H1 (cell line): ENCODE measurements at regions not wholly inside any gene's neighbourhood (a gene's known extent, or its start where the extent isn't known, plus 50 kb on each side); places are given as distances from the start of the nearest gene placed in this dataset.

ENCODE experiments used
- CTCF ChIA-PET: fragments of 300-600 bp; sonication (Branson Sonifier 250); formaldehyde crosslinking; loops from one replicate; lab custom pipeline; 2021; ENCODE audit not compliant: partially characterized antibody; lab: Charles Lee
- POLR2A ChIA-PET: fragments of 300-600 bp; sonication (Branson Sonifier 250); formaldehyde crosslinking; loops from one replicate; lab custom pipeline; 2021; ENCODE audit warnings: inconsistent platforms; ENCODE audit not compliant: partially characterized antibody; lab: Charles Lee
- DNase-seq, 2 experiments: peaks; one replicate each; pipeline versions ENCODE4 v3.0.0 to v3.0.0-alpha.2; 2010 to 2022; ENCODE audit warnings: low spot score in 2 of 2, low read depth in 1 of 2, mixed read lengths in 1 of 2
- FAIRE-seq: peaks from 2 replicates; lab custom pipeline; 2011; peaks lifted over from hg19 to GRCh38; lab: Jason Lieb, UNC
- H2AFZ ChIP-seq: 2 replicates; pipeline ENCODE4 v1.8.1; 2012; ENCODE audit warnings: low read length, inconsistent platforms
- H2AK5ac ChIP-seq: 2 replicates; pipeline ENCODE4 v1.6.1; 2013; ENCODE audit warnings: low read depth, low read length
- H2BK120ac ChIP-seq: replicated peaks from 2 replicates; pipeline ENCODE3; 2013; ENCODE audit warnings: low read depth, low read length, inconsistent platforms
- H2BK12ac ChIP-seq: 2 replicates; pipeline ENCODE4 v1.6.1; 2013; ENCODE audit warnings: low read depth, low read length
- H2BK15ac ChIP-seq: 2 replicates; pipeline ENCODE4 v1.6.1; 2013; ENCODE audit warnings: low read length
- H2BK20ac ChIP-seq: 2 replicates; pipeline ENCODE4 v1.6.1; 2013; ENCODE audit warnings: low read length
- H2BK5ac ChIP-seq: 2 replicates; pipeline ENCODE4 v1.6.1; 2013; ENCODE audit warnings: low read depth, low read length
- H3K14ac ChIP-seq: 2 replicates; pipeline ENCODE4 v1.6.1; 2013; ENCODE audit warnings: inconsistent platforms; ENCODE audit not compliant: insufficient read length
- H3K18ac ChIP-seq: 2 replicates; pipeline ENCODE4 v1.6.1; 2013; ENCODE audit warnings: low read length; ENCODE audit errors: extremely low read depth
- H3K23ac ChIP-seq: 2 replicates; pipeline ENCODE4 v1.6.1; 2013; ENCODE audit warnings: inconsistent platforms; ENCODE audit not compliant: insufficient read length
- H3K23me2 ChIP-seq: 2 replicates; pipeline ENCODE4 v1.6.1; 2013; ENCODE audit warnings: low read depth, low read length
- H3K27ac ChIP-seq: 2 replicates; pipeline ENCODE4 v1.6.1; 2011; ENCODE audit warnings: low read depth, low read length, inconsistent platforms
- H3K27me3 ChIP-seq, 4 experiments: replicated peaks in 1 of 4; 1 replicate in 1 of 4; 2 replicates in 3 of 4; pipeline versions ENCODE4 v1.6.1 to v1.8.1; 2011 to 2013; ENCODE audit warnings: low read length in 3 of 4, mild to moderate bottlenecking in 3 of 4, inconsistent platforms in 2 of 4, mixed read lengths in 2 of 4, moderate library complexity in 1 of 4; ENCODE audit not compliant: control insufficient read depth in 3 of 4, insufficient read depth in 3 of 4; ENCODE audit errors: extremely low read depth in 1 of 4
- H3K36me3 ChIP-seq, 4 experiments: 2 replicates each; pipeline versions ENCODE4 v1.6.1 to v1.8.1; 2011 to 2013; ENCODE audit warnings: mild to moderate bottlenecking in 4 of 4, low read length in 3 of 4, moderate library complexity in 2 of 4, control low read depth in 1 of 4, inconsistent platforms in 1 of 4; ENCODE audit not compliant: insufficient read depth in 4 of 4, control insufficient read depth in 2 of 4
- H3K4ac ChIP-seq: replicated peaks from 2 replicates; pipeline ENCODE3; 2013; ENCODE audit warnings: low read length, low read depth, mixed read lengths, inconsistent platforms; ENCODE audit not compliant: insufficient read length
- H3K4me1 ChIP-seq, 4 experiments: replicated peaks in 1 of 4; 1 replicate in 1 of 4; 2 replicates in 3 of 4; pipeline versions ENCODE4 v1.6.1 to v1.8.1; 2011 to 2013; ENCODE audit warnings: low read length in 3 of 4, inconsistent platforms in 2 of 4, mixed read lengths in 1 of 4; ENCODE audit not compliant: insufficient read depth in 4 of 4, control insufficient read depth in 3 of 4
- H3K4me2 ChIP-seq, 2 experiments: 2 replicates each; pipeline versions ENCODE4 v1.6.1 to v1.8.1; 2011 to 2013; ENCODE audit warnings: low read depth in 2 of 2, low read length in 2 of 2, control low read depth in 1 of 2, inconsistent platforms in 1 of 2, mild to moderate bottlenecking in 1 of 2; ENCODE audit not compliant: insufficient read depth in 1 of 2
- H3K4me3 ChIP-seq, 4 experiments: fragments of 200-600, 300-600 bp in 1 of 4; sonication (generic), shearing (Covaris generic), sonication (Bioruptor Twin) in 1 of 4; 2 replicates each; pipeline versions ENCODE4 v1.5.1 to v1.8.1; 2011 to 2016; ENCODE audit warnings: low read length in 4 of 4, low read depth in 3 of 4, control low read depth in 2 of 4, inconsistent platforms in 2 of 4, mild to moderate bottlenecking in 2 of 4, mixed read lengths in 1 of 4, moderate library complexity in 1 of 4; ENCODE audit not compliant: insufficient read depth in 2 of 4; ENCODE audit errors: extremely low read depth in 1 of 4
- H3K56ac ChIP-seq: replicated peaks from 2 replicates; pipeline ENCODE3; 2013; ENCODE audit warnings: low read depth, mild to moderate bottlenecking, mixed read lengths, low read length, inconsistent platforms; ENCODE audit not compliant: insufficient read length
- H3K79me1 ChIP-seq: 2 replicates; pipeline ENCODE4 v1.6.1; 2013; ENCODE audit warnings: low read depth, low read length, control low read depth
- H3K79me2 ChIP-seq, 2 experiments: 2 replicates each; pipeline versions ENCODE4 v1.6.1 to v1.8.1; 2012 to 2013; ENCODE audit warnings: low read length in 2 of 2, mild to moderate bottlenecking in 2 of 2, inconsistent platforms in 1 of 2; ENCODE audit not compliant: insufficient read depth in 2 of 2, control insufficient read depth in 1 of 2
- H3K9ac ChIP-seq, 4 experiments: replicated peaks in 1 of 4; 1 replicate in 1 of 4; 2 replicates in 3 of 4; pipeline versions ENCODE4 v1.6.1 to v1.8.1; 2011 to 2013; ENCODE audit warnings: low read depth in 3 of 4, low read length in 3 of 4, control low read depth in 2 of 4, mild to moderate bottlenecking in 2 of 4, moderate library complexity in 2 of 4, inconsistent platforms in 1 of 4; ENCODE audit errors: extremely low read depth in 1 of 4
- H3K9me3 ChIP-seq, 2 experiments: 2 replicates each; pipeline versions ENCODE4 v1.6.1 to v1.8.1; 2012 to 2013; ENCODE audit warnings: mild to moderate bottlenecking in 2 of 2, moderate library complexity in 2 of 2, control low read depth in 1 of 2, inconsistent platforms in 1 of 2, low read depth in 1 of 2, low read length in 1 of 2, mixed read lengths in 1 of 2; ENCODE audit not compliant: insufficient read depth in 2 of 2
- H4K20me1 ChIP-seq, 2 experiments: replicated peaks in 1 of 2; 2 replicates each; pipeline versions ENCODE3 to v1.8.1; 2011 to 2013; ENCODE audit warnings: inconsistent platforms in 2 of 2, low read length in 2 of 2, mild to moderate bottlenecking in 1 of 2; ENCODE audit not compliant: insufficient read depth in 2 of 2, control insufficient read depth in 1 of 2
- H4K5ac ChIP-seq: 2 replicates; pipeline ENCODE4 v1.6.1; 2013; ENCODE audit warnings: low read length, low read depth, mixed read lengths, inconsistent platforms; ENCODE audit not compliant: insufficient read length
- H4K8ac ChIP-seq: 2 replicates; pipeline ENCODE4 v1.8.0; 2013; ENCODE audit warnings: mild to moderate bottlenecking, moderate library complexity, low read length, inconsistent platforms; ENCODE audit not compliant: insufficient read depth; ENCODE audit errors: extremely low read depth
- H4K91ac ChIP-seq: replicated peaks from 2 replicates; pipeline ENCODE3; 2013; ENCODE audit warnings: low read length, mixed read lengths, inconsistent platforms; ENCODE audit not compliant: insufficient read length
- ASH2L ChIP-seq: fragments of 200-600, 300-600 bp; sonication (generic); IDR thresholded peaks from one replicate; pipeline ENCODE4 v1.7.1; 2017; ENCODE audit warnings: low read length
- BCL11A ChIP-seq, 2 experiments: IDR thresholded peaks; one replicate each; pipeline ENCODE4 v1.6.1; 2011; ENCODE audit warnings: low read depth in 2 of 2, low read length in 2 of 2, mild to moderate bottlenecking in 2 of 2
- HDAC6 ChIP-seq: IDR thresholded peaks from one replicate; pipeline ENCODE4 v1.7.1; 2012; ENCODE audit warnings: low read depth, mild to moderate bottlenecking, inconsistent platforms, low read length, moderate library complexity
- JUND ChIP-seq: IDR thresholded peaks from 2 replicates; pipeline ENCODE4 v1.6.1; 2011; ENCODE audit warnings: mild to moderate bottlenecking, improper control_type of control experiment, low read length
- POLR2A ChIP-seq, 2 experiments: IDR thresholded peaks; 1 replicate in 1 of 2; 2 replicates in 1 of 2; pipeline ENCODE4 v1.6.1; 2011; ENCODE audit warnings: low read depth in 2 of 2, low read length in 2 of 2, mild to moderate bottlenecking in 2 of 2; ENCODE audit errors: control extremely low read depth in 1 of 2
- POU5F1 ChIP-seq: IDR thresholded peaks from 2 replicates; pipeline ENCODE4 v1.6.1; 2011; ENCODE audit warnings: low read depth, mild to moderate bottlenecking, low read length, moderate library complexity
- RFX5 ChIP-seq: IDR thresholded peaks from 2 replicates; pipeline ENCODE4 v1.6.1; 2011; ENCODE audit warnings: low read depth, low read length, improper control_type of control experiment, borderline replicate concordance
- RNF2 ChIP-seq: fragments of 200-900, 300-1000 bp; sonication (generic); IDR thresholded peaks from 2 replicates; pipeline ENCODE4 v1.7.1; 2016; ENCODE audit warnings: borderline replicate concordance, low read depth, mild to moderate bottlenecking, antibody characterized with exemption, low read length; ENCODE audit not compliant: poor library complexity, severe bottlenecking; ENCODE audit errors: missing control alignments
- SIN3A ChIP-seq, 2 experiments: IDR thresholded peaks in 1 of 2; conservative IDR thresholded peaks in 1 of 2; 2 replicates each; pipeline ENCODE4 v1.6.1; 2011 to 2012; ENCODE audit warnings: low read length in 2 of 2, improper control_type of control experiment in 1 of 2, low read depth in 1 of 2, mild to moderate bottlenecking in 1 of 2
- SP2 ChIP-seq: IDR thresholded peaks from 2 replicates; pipeline ENCODE4 v1.6.1; 2012; ENCODE audit warnings: mild to moderate bottlenecking, low read length, inconsistent platforms
- SRF ChIP-seq: IDR thresholded peaks from 2 replicates; pipeline ENCODE4 v1.6.1; 2011; ENCODE audit warnings: mild to moderate bottlenecking, low read depth, low read length, moderate library complexity
- YY1 ChIP-seq: IDR thresholded peaks from 2 replicates; pipeline ENCODE4 v1.6.1; 2011; ENCODE audit warnings: low read depth, mild to moderate bottlenecking, low read length
- ZNF274 ChIP-seq: IDR thresholded peaks from 2 replicates; pipeline ENCODE4 v1.7.0; 2012; ENCODE audit warnings: low read length, borderline replicate concordance; ENCODE audit errors: extremely low read depth
- WGBS, 2 experiments: shearing (Covaris generic) in 1 of 2; methylation state at CpG; one replicate each; pipeline versions ENCODE4 v1.1.6 to v1.1.7; 2013 to 2015; ENCODE audit warnings: low lambda C conversion rate in 2 of 2, mixed read lengths in 2 of 2, inconsistent platforms in 1 of 2, low coverage in 1 of 2, missing lambda C conversion rate in 1 of 2; ENCODE audit not compliant: insufficient replicate concordance in 2 of 2, insufficient coverage in 1 of 2, insufficient read length in 1 of 2; ENCODE audit errors: extremely low coverage in 1 of 2, missing lambda C conversion rate in 1 of 2; 5-methylcytosine and 5-hydroxymethylcytosine counted together
- TF ChIP-seq, protein P1 (sequence below): IDR thresholded peaks from 2 replicates; pipeline ENCODE4 v1.6.1; 2012; ENCODE audit warnings: low read length, inconsistent platforms

- H3K4me2 ChIP-seq = no peak overlapping the region
- no peak overlapping the region for H3K4ac ChIP-seq
- H2AK5ac ChIP-seq = no peak overlapping the region
- H3K9ac ChIP-seq = no peak overlapping the region
- no peaks in the 10 kb centered on the region for H3K23me2 ChIP-seq
- H3K4me3 ChIP-seq = no peak overlapping the region
- no peaks in the 10 kb centered on the region for H4K20me1 ChIP-seq
- H4K8ac ChIP-seq = no peak overlapping the region
- H3K36me3 ChIP-seq = no peaks in the 10 kb centered on the region; a peak in 1 of 8 replicates
- H3K18ac ChIP-seq = no peak overlapping the region
- H2BK5ac ChIP-seq = no peak overlapping the region
- no peak overlapping the region for H4K91ac ChIP-seq
- no peaks in the 10 kb centered on the region for H3K79me1 ChIP-seq
- no peak overlapping the region for H3K27ac ChIP-seq
- H3K9me3 ChIP-seq = no peaks in the 10 kb centered on the region
- no peak overlapping the region for H2BK120ac ChIP-seq
- H2BK12ac ChIP-seq = no peak overlapping the region
- 93% methylated on average over 2 of the region's 2 CpGs; no CpG with 5 or more reads in 1 of the 2 experiments for WGBS, 2 experiments
- ChIA-PET POLR2A (no interaction called here), CTCF (interaction anchor here (1.3 kb wide), 1 partner anchor 14 kb away, joined by 5 read pairs; no protein-coding TSS in a partner anchor)
- H2BK15ac ChIP-seq = no peak overlapping the region
- H2BK20ac ChIP-seq = no peak overlapping the region
- H3K14ac ChIP-seq = no peak overlapping the region
- FAIRE-seq (no peak), DNase-seq (no peak)
- no peaks in the 10 kb centered on the region for H3K79me2 ChIP-seq
- no peak overlapping the region for H2AFZ ChIP-seq
- no peak overlapping the region for H4K5ac ChIP-seq
- H3K27me3 ChIP-seq = no peaks in the 10 kb centered on the region
- H3K23ac ChIP-seq = no peak overlapping the region
- no peak overlapping the region for H3K56ac ChIP-seq
- H3K4me1 ChIP-seq = peaks cover 0 to 10% (median 0%) of the 10 kb centered on the region in 4 experiments; a peak in 1 of 7 replicates
- no peak for TF ChIP-seq HDAC6
- TF ChIP-seq, protein P1, sequence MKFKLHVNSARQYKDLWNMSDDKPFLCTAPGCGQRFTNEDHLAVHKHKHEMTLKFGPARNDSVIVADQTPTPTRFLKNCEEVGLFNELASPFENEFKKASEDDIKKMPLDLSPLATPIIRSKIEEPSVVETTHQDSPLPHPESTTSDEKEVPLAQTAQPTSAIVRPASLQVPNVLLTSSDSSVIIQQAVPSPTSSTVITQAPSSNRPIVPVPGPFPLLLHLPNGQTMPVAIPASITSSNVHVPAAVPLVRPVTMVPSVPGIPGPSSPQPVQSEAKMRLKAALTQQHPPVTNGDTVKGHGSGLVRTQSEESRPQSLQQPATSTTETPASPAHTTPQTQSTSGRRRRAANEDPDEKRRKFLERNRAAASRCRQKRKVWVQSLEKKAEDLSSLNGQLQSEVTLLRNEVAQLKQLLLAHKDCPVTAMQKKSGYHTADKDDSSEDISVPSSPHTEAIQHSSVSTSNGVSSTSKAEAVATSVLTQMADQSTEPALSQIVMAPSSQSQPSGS = no peak
- TF ChIP-seq ZNF274 = no peak
- no peak for TF ChIP-seq YY1
- TF ChIP-seq RNF2 = no peak
- TF ChIP-seq JUND = no peak
- no peak for TF ChIP-seq SP2
- TF ChIP-seq SIN3A (conservative IDR thresholded peaks at IDR 0.05 in 1 of 2, IDR thresholded peaks at IDR 0.05 in 1 of 2; ENCODE audit: low read depth in 1 of 2, low read length in 2 of 2) = no peak
- no peak for TF ChIP-seq POU5F1
- no peak for TF ChIP-seq RFX5
- no peak for TF ChIP-seq BCL11A (IDR thresholded peaks at IDR 0.05; ENCODE audit: low read depth in 2 of 2, low read length in 2 of 2)
- TF ChIP-seq POLR2A (IDR thresholded peaks at IDR 0.05; ENCODE audit: control extremely low read depth in 1 of 2, low read depth in 2 of 2, low read length in 2 of 2) = no peak
- no peak for TF ChIP-seq ASH2L
- TF ChIP-seq SRF = no peak
Observed at GRCh38 chr4:100796332-100796731, 278.5 kb upstream of the EMCN start.
